NCI-H510A (cell line): ENCODE measurements at regions not wholly inside any gene's neighbourhood (a gene's known extent, or its start where the extent isn't known, plus 50 kb on each side); places are given as distances from the start of the nearest gene placed in this dataset.

ENCODE experiments used
- DNase-seq: peaks from one replicate; lab custom pipeline; 2025; lab: John Stamatoyannopoulos, UW

GRCh38 chr2:611519-611918 lies 65.7 kb downstream of the TMEM18 start:
- no peak for DNase-seq

GRCh38 chr2:610491-610890 lies 66.7 kb downstream of the TMEM18 start:
- DNase-seq, result no peak

GRCh38 chr2:609881-610280 lies 67.3 kb downstream of the TMEM18 start:
- DNase-seq, result no peak

GRCh38 chr2:609449-609848 lies 67.8 kb downstream of the TMEM18 start:
- no peak for DNase-seq

GRCh38 chr2:608711-609110 lies 68.5 kb downstream of the TMEM18 start:
- DNase-seq, result no peak

- no peak for DNase-seq
Measured at GRCh38 chr2:608297-608696, 68.9 kb downstream of the TMEM18 start.

GRCh38 chr2:607709-608108 lies 69.5 kb downstream of the TMEM18 start:
- DNase-seq, result no peak

- DNase-seq, result no peak
Measured at GRCh38 chr2:607172-607571, 70.0 kb downstream of the TMEM18 start.

- no peak for DNase-seq
Measured at GRCh38 chr2:605674-606608, 71.3 kb downstream of the TMEM18 start.

GRCh38 chr2:604854-605524 lies 72.2 kb downstream of the TMEM18 start:
- DNase-seq, result no peak

GRCh38 chr2:604385-604784 lies 72.8 kb downstream of the TMEM18 start:
- DNase-seq, result no peak

- DNase-seq, result no peak
Measured at GRCh38 chr2:603869-604268, 73.3 kb downstream of the TMEM18 start.

- DNase-seq, result no peak
Measured at GRCh38 chr2:603427-603826, 73.8 kb downstream of the TMEM18 start.

GRCh38 chr2:602571-603359 lies 74.4 kb downstream of the TMEM18 start:
- DNase-seq, result no peak

- no peak for DNase-seq
Measured at GRCh38 chr2:601806-602455, 75.3 kb downstream of the TMEM18 start.

GRCh38 chr2:601387-601698 lies 75.9 kb downstream of the TMEM18 start:
- no peak for DNase-seq

- DNase-seq, result no peak
Measured at GRCh38 chr2:600542-601386, 76.4 kb downstream of the TMEM18 start.

- no peak for DNase-seq
Measured at GRCh38 chr2:599601-600000, 77.6 kb downstream of the TMEM18 start.

- DNase-seq, result no peak
Measured at GRCh38 chr2:598058-598802, 79.0 kb downstream of the TMEM18 start.

- DNase-seq, result no peak
Measured at GRCh38 chr2:595831-596592, 81.2 kb downstream of the TMEM18 start.
